GM18520 (cell line): ENCODE measurements at regions not wholly inside any gene's neighbourhood (a gene's known extent, or its start where the extent isn't known, plus 50 kb on each side); places are given as distances from the start of the nearest gene placed in this dataset.
A peak's percentile ranks its signal among the peaks of the same experiment; 100 is the strongest.

Experiments used
- ATAC-seq: cut with Tn5 transposase; IDR thresholded peaks from one replicate; pipeline ENCODE4 v1.9.1; 2021; ENCODE audit not compliant: unreplicated experiment

GRCh38 chr9:104022083-104022482 lies 72.0 kb upstream of the SMC2 start:
- ATAC-seq, result no peak

GRCh38 chr9:104025104-104025503 lies 69.0 kb upstream of the SMC2 start:
- ATAC-seq, result no peak

- ATAC-seq, result no peak
These were observed 68.2 kb upstream of the SMC2 start for GRCh38 chr9:104025945-104026344.

GRCh38 chr9:104027295-104027694 lies 66.8 kb upstream of the SMC2 start:
- ATAC-seq, result peak; percentile 32

- ATAC-seq, result peak; percentile 45
These were observed 65.3 kb upstream of the SMC2 start for GRCh38 chr9:104028827-104029226.
